Posterior vena cava (tissue), 2 donors: ENCODE measurements at regions not wholly inside any gene's neighbourhood (a gene's known extent, or its start where the extent isn't known, plus 50 kb on each side); places are given as distances from the start of the nearest gene placed in this dataset.

ENCODE experiments used
- DNase-seq: peaks from one replicate; pipeline ENCODE4 v3.0.0-alpha.2; 2020; ENCODE audit warnings: low spot score
- intact Hi-C, 2 donors: fragments of 100-400 bp; cut with DNase I; formaldehyde crosslinking; loops; one replicate each; pipeline versions ENCODE4 v1.14.1 to v1.14.2; 2022 to 2023
- donor health status: DM: yes; HTN: yes; CAD: no.
- donor health status: DM: yes; HTN: yes; CAD: no.

DNA sequence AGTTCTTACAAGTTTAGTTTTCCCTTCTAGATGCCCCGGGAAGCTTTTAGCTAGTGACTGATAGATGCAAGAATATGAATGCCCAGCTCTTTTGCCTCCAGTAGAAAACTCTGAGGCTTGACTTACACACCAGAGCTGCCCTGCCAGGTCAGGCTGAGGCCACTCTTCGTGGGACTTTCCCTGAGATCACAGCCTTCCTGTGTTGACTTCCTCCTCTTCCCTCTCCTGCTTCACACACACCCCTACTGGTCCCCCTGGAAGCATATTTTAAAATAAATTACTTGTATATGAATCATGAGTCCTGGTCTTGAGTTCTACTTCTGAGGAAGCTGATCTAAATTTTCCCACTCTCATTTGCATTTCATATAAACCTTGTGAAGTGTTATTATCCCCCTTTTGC lies 413.7 kb downstream of the PDCD6IP start:
- intact Hi-C loops, result no loop called here
- DNase-seq, result no peak

DNA sequence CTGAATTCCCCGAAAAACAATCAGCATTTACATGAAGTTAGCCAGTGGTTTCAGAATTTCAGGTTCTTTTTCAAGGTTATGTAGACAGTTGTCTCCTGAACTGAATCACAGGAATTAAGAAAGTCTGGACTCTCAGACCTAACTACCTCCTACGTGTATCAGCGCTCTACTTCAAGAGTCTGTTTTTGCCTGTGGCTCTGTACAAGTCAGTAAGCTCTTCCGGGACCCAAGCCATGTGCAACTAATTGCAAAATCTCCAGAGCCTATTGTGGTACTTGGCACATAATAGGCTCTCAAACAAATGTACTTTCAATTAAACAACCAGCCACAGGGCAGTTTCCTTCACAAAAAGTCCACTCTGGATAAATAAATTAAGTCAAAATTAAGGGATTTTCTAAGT lies 414.2 kb downstream of the PDCD6IP start:
- DNase-seq, result no peak
- intact Hi-C loops, result no loop called here

DNA sequence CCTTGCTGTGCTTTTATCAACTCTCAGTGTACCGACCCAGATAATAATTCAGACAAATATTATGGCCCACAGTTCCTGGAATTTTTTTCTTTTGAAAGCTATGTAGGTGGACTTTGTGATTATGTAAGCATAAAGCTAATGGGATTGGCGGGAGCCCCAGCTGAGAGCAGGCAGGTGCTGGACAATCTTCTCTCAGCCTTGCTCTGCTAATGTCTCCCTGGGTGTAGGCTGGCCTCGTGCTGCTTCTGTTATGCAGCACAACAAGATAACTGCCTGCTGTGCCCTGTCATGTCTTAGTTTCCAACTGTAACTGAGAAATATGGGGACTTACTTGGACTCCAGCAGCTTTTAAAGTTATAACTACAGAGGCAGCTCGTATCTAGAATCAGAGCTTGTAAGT lies 415.0 kb downstream of the PDCD6IP start:
- no peak for DNase-seq
- intact Hi-C loops, result no loop called here

- intact Hi-C loops, result no loop called here
- no peak for DNase-seq
These were observed 418.4 kb downstream of the PDCD6IP start for GRCh38 chr3:34216711-34217335.

GRCh38 chr3:34218706-34219385 lies 420.4 kb downstream of the PDCD6IP start:
- intact Hi-C loops, result no loop called here

DNA sequence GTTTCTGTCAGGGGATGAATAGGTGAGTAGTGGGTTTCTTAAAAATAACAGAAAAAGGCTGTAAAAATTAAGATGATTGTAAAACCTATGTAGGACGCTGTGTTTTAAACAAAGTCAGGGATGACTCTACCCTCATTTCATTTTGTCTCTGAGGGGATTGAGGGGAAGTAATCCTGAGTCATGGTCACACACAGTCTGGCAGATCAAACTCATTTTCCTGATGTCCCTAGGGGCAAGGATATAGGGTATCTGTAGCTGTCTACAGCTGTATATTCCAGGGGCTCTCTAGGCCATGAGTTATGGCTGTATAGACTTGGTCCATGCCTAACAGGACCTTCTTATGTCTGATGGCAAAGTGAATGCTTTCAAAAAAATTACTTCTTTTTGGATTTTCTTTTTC lies 421.1 kb downstream of the PDCD6IP start:
- DNase-seq, result no peak

More at GRCh38 chr3:34218706-34219385, 420.4 kb downstream of the PDCD6IP start:
- DNase-seq, result no peak

DNA sequence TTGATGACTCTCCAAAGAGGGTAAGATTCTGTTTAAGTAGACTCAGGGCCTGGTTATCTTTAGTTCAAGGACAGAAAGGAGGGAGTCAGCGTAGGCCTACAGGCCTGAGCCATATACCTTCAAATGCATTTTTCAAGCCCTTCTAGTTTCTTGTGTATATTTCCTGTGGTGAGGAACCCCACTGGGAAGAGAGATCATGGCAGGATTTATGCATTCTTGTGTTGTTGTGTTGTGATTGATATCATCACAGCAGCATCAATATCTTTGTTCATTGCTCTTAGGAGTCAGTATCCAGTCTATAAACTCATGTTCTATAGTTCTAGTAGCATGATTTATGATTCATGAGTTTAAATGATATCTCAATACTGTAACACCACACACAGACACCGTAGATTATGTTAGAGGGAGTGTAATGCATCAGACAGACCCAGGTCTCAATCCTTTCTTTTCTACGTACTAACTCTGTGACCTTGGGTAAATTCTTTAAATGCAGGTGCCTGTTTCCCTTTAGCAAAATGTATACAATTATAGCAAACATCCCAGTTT lies 427.5 kb downstream of the PDCD6IP start:
- DNase-seq, result no peak
- intact Hi-C loops, result no loop called here

More for the DNA sequence above, 421.1 kb downstream of the PDCD6IP start:
- intact Hi-C loops, result no loop called here

GRCh38 chr3:34229876-34230275 lies 431.4 kb downstream of the PDCD6IP start:
- no peak for DNase-seq
- intact Hi-C loops, result no loop called here

- no peak for DNase-seq
These were observed 436.7 kb downstream of the PDCD6IP start for GRCh38 chr3:34235096-34235495.

DNA sequence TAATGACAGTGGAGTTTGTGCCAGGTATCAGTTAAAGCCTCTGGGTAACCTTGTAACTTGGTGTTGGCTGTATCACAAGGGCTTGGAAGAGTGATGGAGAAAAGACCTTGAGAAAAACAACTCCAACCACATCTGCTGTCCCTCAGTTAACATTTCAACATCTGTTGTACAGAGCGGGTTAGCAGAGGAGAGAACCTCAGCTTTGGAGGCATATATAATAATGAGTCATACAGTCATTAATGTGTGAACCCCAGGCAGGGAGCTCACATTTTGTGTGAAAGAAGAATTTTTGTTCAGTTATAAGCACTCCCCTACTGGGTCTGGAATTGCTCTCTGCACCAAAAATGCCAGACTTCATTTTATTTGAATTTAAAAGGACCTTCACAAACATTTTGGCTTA lies 439.5 kb downstream of the PDCD6IP start:
- intact Hi-C loops, result no loop called here
- no peak for DNase-seq

More at GRCh38 chr3:34235096-34235495, 436.7 kb downstream of the PDCD6IP start:
- intact Hi-C loops, result no loop called here

GRCh38 chr3:34238407-34238806 lies 440.0 kb downstream of the PDCD6IP start:
- DNase-seq, result no peak
- intact Hi-C loops, result no loop called here

- DNase-seq, result no peak
- intact Hi-C loops, result no loop called here
These were observed 440.9 kb downstream of the PDCD6IP start for GRCh38 chr3:34239287-34239686.

- intact Hi-C loops, result loop anchor here in 1 of 2 donors (5.0 kb wide), 1 partner anchor 982 kb away; no protein-coding TSS in a partner anchor
These were observed 441.4 kb downstream of the PDCD6IP start for GRCh38 chr3:34239875-34240274.

DNA sequence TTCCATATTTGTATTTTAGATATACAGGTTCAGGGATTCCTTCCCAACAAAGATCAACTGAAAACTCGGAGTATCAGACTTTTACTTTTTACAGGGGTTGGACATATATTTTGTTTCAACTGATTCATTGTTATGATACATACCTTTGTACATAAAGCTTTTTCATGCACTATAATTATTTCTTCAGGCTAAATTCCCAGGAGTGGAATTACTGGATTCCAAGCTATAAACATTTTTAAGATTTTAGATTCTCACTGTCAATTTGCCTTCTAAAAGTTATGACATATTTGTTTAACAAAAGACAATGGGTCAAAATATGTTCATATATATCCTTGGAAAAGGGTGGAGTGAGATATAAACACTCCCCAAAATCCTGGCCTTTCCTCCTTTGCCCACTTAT lies 449.0 kb downstream of the PDCD6IP start:
- intact Hi-C loops, result no loop called here

More at GRCh38 chr3:34239875-34240274, 441.4 kb downstream of the PDCD6IP start:
- no peak for DNase-seq

DNA sequence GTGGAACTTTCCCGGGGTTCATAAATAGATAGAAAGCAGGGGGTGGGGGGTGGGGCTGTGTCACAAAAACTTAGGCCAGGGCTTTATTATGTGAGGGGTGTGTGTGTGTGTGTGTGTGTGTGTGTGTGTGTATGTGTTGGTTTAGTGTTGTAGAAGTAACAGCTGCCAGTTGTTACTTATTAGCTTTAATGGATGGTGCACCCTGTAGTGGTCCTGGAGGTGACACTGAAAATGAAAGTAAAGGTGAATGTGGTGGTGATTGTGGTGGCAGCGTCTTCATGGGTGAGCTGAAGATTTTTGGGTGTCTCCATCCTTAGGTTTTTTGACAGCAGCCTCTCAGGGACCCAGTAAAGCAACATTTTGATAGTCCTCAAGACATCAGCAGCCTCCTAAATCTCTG lies 449.9 kb downstream of the PDCD6IP start:
- DNase-seq, result no peak
- intact Hi-C loops, result no loop called here

More for the DNA sequence above, 449.0 kb downstream of the PDCD6IP start:
- DNase-seq, result no peak

DNA sequence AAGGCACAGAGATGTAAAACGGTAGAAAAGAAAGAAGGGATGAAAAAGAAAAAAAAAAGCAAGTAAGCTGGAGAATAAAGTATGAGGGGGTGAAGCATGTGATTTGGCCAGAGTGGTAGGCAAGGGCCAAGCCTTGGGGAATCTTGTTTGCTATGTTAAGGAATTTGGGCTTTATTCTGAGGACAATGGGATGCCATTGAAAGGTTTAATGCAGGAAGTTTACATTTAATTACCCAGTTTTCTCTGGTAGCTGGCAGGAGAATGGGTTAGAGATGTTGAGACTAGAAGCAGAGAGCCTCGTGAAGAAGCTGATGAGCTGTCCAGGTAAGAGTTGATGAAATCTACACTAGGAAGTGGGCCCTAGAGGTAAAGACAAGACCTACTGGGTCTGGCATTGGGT lies 455.9 kb downstream of the PDCD6IP start:
- DNase-seq, result no peak
- intact Hi-C loops, result no loop called here

- intact Hi-C loops, result no loop called here
- DNase-seq, result no peak
These were observed 457.6 kb downstream of the PDCD6IP start for GRCh38 chr3:34256021-34256420.

DNA sequence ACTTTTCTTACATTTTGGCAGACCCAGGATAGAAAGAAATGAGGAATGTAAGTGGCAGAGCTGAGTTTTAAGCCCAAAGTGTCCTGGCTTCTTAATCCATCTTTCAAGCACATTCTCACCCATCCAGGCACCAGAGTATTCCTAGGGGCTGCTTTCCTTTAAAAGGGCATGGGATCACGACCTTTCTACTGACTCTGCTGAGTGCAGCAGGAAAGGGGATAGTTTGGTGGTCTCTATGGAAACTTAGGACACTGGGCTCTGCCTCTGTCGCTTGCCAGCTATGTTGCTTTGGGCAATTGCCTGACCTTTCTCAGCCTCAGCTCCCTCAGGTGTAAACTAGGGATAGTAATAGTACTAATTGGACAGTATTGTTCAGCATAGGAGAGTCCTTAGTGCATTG lies 458.4 kb downstream of the PDCD6IP start:
- intact Hi-C loops, result no loop called here
- no peak for DNase-seq

- DNase-seq, result no peak
- intact Hi-C loops, result no loop called here
These were observed 460.0 kb downstream of the PDCD6IP start for GRCh38 chr3:34258271-34258998.
